GM04503 (cell line): ENCODE measurements at regions not wholly inside any gene's neighbourhood (a gene's known extent, or its start where the extent isn't known, plus 50 kb on each side); places are given as distances from the start of the nearest gene placed in this dataset.
"Not testable (repeated sequence)": the region's sequence is repeated elsewhere in the genome, so short reads cannot be mapped to it uniquely, and the experiment has no call there.

Experiments
- DNase-seq: peaks from one replicate; pipeline ENCODE4 v3.0.0-alpha.2; 2012; ENCODE audit warnings: low read depth

GRCh38 chr11:93902921-93903320 is 52.5 kb upstream of the VSTM5 start:
- DNase-seq = no peak

GRCh38 chr11:93903989-93904388 is 53.6 kb upstream of the VSTM5 start:
- DNase-seq = no peak

- no peak for DNase-seq
Observed at GRCh38 chr11:93904716-93905115, 54.3 kb upstream of the VSTM5 start.

GRCh38 chr11:93905384-93905783 is 55.0 kb upstream of the VSTM5 start:
- peak; percentile 34 for DNase-seq

GRCh38 chr11:93906486-93906885 is 56.1 kb upstream of the VSTM5 start:
- no peak for DNase-seq

- no peak for DNase-seq
Observed at GRCh38 chr11:93907901-93908300, 57.5 kb upstream of the VSTM5 start.

- peak; percentile 77 for DNase-seq
Observed at GRCh38 chr11:93908689-93909088, 58.3 kb upstream of the VSTM5 start.

- no peak for DNase-seq
Observed at GRCh38 chr11:93917673-93918072, 67.3 kb upstream of the VSTM5 start.

GRCh38 chr11:93921695-93922468 is 71.5 kb upstream of the VSTM5 start:
- peak; percentile 10 for DNase-seq

GRCh38 chr11:93922830-93923229 is 72.4 kb upstream of the VSTM5 start:
- no peak for DNase-seq

- not testable (repeated sequence) for DNase-seq
Observed at GRCh38 chr11:93926099-93926498, 75.7 kb upstream of the VSTM5 start.

- no peak for DNase-seq
Observed at GRCh38 chr11:93929407-93929806, 79.0 kb upstream of the VSTM5 start.

GRCh38 chr11:93933230-93933629 is 82.8 kb upstream of the VSTM5 start:
- no peak for DNase-seq

GRCh38 chr11:93935826-93936225 is 85.3 kb upstream of the HEPHL1 start:
- DNase-seq = no peak

- no peak for DNase-seq
Observed at GRCh38 chr11:93936460-93936859, 84.7 kb upstream of the HEPHL1 start.

GRCh38 chr11:93939084-93939760 is 81.9 kb upstream of the HEPHL1 start:
- no peak for DNase-seq

GRCh38 chr11:93940395-93940794 is 80.8 kb upstream of the HEPHL1 start:
- DNase-seq = no peak

GRCh38 chr11:93942176-93942575 is 79.0 kb upstream of the HEPHL1 start:
- no peak for DNase-seq

- DNase-seq = no peak
Observed at GRCh38 chr11:93945596-93945995, 75.6 kb upstream of the HEPHL1 start.

GRCh38 chr11:93952082-93952780 is 68.9 kb upstream of the HEPHL1 start:
- DNase-seq = no peak

GRCh38 chr11:93957397-93957952 is 63.7 kb upstream of the HEPHL1 start:
- no peak for DNase-seq

GRCh38 chr11:93958991-93959390 is 62.2 kb upstream of the HEPHL1 start:
- DNase-seq = no peak

- no peak for DNase-seq
Observed at GRCh38 chr11:93959663-93960062, 61.5 kb upstream of the HEPHL1 start.
